H1 (cell line): ENCODE measurements at regions not wholly inside any gene's neighbourhood (a gene's known extent, or its start where the extent isn't known, plus 50 kb on each side); places are given as distances from the start of the nearest gene placed in this dataset.

Source experiments
- CBX8 ChIP-seq: fragments of 300-800, 300-1000 bp; sonication (generic); IDR thresholded peaks from 2 replicates; pipeline ENCODE4 v1.7.1; 2016; ENCODE audit warnings: low read depth, low read length, borderline replicate concordance
- EGR1 ChIP-seq: IDR thresholded peaks from 2 replicates; pipeline ENCODE4 v1.6.1; 2011; ENCODE audit warnings: low read depth, low read length, borderline replicate concordance
- EP300 ChIP-seq, 2 experiments: IDR thresholded peaks; 1 replicate in 1 of 2; 2 replicates in 1 of 2; pipeline ENCODE4 v1.6.1; 2011 to 2012; ENCODE audit warnings: low read depth in 2 of 2, low read length in 2 of 2, mild to moderate bottlenecking in 2 of 2, borderline replicate concordance in 1 of 2, inconsistent platforms in 1 of 2, moderate library complexity in 1 of 2
- FOSL1 ChIP-seq: IDR thresholded peaks from 2 replicates; pipeline ENCODE4 v1.6.1; 2011; ENCODE audit warnings: mild to moderate bottlenecking, low read depth, low read length, moderate library complexity; ENCODE audit not compliant: insufficient read depth
- JUN ChIP-seq: IDR thresholded peaks from 2 replicates; pipeline ENCODE4 v1.6.1; 2011; ENCODE audit warnings: low read depth, mild to moderate bottlenecking, improper control_type of control experiment, low read length
- JUND ChIP-seq: IDR thresholded peaks from 2 replicates; pipeline ENCODE4 v1.6.1; 2011; ENCODE audit warnings: mild to moderate bottlenecking, improper control_type of control experiment, low read length
- POLR2A ChIP-seq, 2 experiments: IDR thresholded peaks; 1 replicate in 1 of 2; 2 replicates in 1 of 2; pipeline ENCODE4 v1.6.1; 2011; ENCODE audit warnings: low read depth in 2 of 2, low read length in 2 of 2, mild to moderate bottlenecking in 2 of 2; ENCODE audit errors: control extremely low read depth in 1 of 2
- POLR2AphosphoS5 ChIP-seq: IDR thresholded peaks from 2 replicates; pipeline ENCODE4 v1.6.1; 2011; ENCODE audit warnings: low read depth, low read length
- TF ChIP-seq, protein P1 (sequence below), 3 experiments: IDR thresholded peaks; 1 replicate in 2 of 3; 2 replicates in 1 of 3; pipeline versions ENCODE4 v1.5.1 to v1.6.1; 2011; ENCODE audit warnings: low read length in 3 of 3, mild to moderate bottlenecking in 3 of 3, inconsistent platforms in 2 of 3, low read depth in 1 of 3, moderate library complexity in 1 of 3; ENCODE audit not compliant: insufficient read depth in 1 of 3; ENCODE audit errors: control extremely low read depth in 1 of 3
- TF ChIP-seq, protein P2 (sequence below): IDR thresholded peaks from 2 replicates; pipeline ENCODE4 v1.6.1; 2012; ENCODE audit warnings: inconsistent platforms

DNA sequence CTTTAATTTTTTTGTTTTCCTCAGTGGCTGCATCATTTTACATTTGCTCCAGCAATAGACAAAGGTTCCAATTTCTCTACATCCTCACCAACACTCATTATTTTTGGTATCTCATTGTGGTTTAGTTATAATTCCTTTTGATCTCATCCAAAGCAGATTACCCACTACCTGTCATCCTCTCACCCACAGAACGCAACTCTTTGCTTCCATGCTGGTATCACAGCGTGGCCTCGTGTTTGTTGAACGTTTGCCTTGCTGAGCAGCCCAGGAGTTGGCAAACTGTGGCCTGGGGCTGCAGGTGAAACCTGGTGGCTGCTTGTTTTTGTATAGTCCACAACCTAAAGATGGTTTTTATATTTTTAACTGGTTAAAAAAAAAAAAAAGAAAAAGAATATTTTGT, 181.9 kb downstream of the BCAS1 start:
- TF ChIP-seq, protein P1, sequence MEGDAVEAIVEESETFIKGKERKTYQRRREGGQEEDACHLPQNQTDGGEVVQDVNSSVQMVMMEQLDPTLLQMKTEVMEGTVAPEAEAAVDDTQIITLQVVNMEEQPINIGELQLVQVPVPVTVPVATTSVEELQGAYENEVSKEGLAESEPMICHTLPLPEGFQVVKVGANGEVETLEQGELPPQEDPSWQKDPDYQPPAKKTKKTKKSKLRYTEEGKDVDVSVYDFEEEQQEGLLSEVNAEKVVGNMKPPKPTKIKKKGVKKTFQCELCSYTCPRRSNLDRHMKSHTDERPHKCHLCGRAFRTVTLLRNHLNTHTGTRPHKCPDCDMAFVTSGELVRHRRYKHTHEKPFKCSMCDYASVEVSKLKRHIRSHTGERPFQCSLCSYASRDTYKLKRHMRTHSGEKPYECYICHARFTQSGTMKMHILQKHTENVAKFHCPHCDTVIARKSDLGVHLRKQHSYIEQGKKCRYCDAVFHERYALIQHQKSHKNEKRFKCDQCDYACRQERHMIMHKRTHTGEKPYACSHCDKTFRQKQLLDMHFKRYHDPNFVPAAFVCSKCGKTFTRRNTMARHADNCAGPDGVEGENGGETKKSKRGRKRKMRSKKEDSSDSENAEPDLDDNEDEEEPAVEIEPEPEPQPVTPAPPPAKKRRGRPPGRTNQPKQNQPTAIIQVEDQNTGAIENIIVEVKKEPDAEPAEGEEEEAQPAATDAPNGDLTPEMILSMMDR (IDR thresholded peaks at IDR 0.05; ENCODE audit: control extremely low read depth in 1 of 3, insufficient read depth in 1 of 3, low read depth in 1 of 3, low read length in 3 of 3), result no peak
- TF ChIP-seq EP300 (IDR thresholded peaks at IDR 0.05; ENCODE audit: borderline replicate concordance in 1 of 2, low read depth in 2 of 2, low read length in 2 of 2), result no peak
- TF ChIP-seq JUND, result no peak
- no peak for TF ChIP-seq JUN
- no peak for TF ChIP-seq POLR2A (IDR thresholded peaks at IDR 0.05; ENCODE audit: control extremely low read depth in 1 of 2, low read depth in 2 of 2, low read length in 2 of 2)
- TF ChIP-seq, protein P2, sequence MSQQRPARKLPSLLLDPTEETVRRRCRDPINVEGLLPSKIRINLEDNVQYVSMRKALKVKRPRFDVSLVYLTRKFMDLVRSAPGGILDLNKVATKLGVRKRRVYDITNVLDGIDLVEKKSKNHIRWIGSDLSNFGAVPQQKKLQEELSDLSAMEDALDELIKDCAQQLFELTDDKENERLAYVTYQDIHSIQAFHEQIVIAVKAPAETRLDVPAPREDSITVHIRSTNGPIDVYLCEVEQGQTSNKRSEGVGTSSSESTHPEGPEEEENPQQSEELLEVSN, result no peak
- TF ChIP-seq EGR1, result no peak
- TF ChIP-seq CBX8, result no peak
- TF ChIP-seq POLR2AphosphoS5, result no peak
- TF ChIP-seq FOSL1, result no peak
